HCT116 (cell line): ENCODE measurements at regions not wholly inside any gene's neighbourhood (a gene's known extent, or its start where the extent isn't known, plus 50 kb on each side); places are given as distances from the start of the nearest gene placed in this dataset.

Experiments
- ATAC-seq: fragments of 200-7000 bp; cut with Tn5 transposase; 2 replicates; pipeline ENCODE4 v1.9.1; 2020; ENCODE audit warnings: mild to moderate bottlenecking, moderate library complexity
- BruUV-seq: library from RNA; stranded (reverse); fragments of 400-500 nt; replicated peaks from 2 replicates; lab custom pipeline; 2021; lab: Mats Ljungman, UMichigan
- CTCF ChIA-PET: fragments of 300-600 bp; sonication (Branson Sonifier 250); formaldehyde crosslinking; loops from one replicate; lab custom pipeline; 2021; ENCODE audit warnings: antibody characterized with exemption; lab: Charles Lee
- POLR2A ChIA-PET: fragments of 300-600, 350-600 bp; sonication (Branson Sonifier 250); formaldehyde crosslinking; loops from one replicate; lab custom pipeline; 2021; ENCODE audit warnings: antibody characterized with exemption; lab: Charles Lee
- RAD21 ChIA-PET, 2 experiments: fragments of 300-600 bp; sonication (Branson Sonifier 250); formaldehyde crosslinking; loops; one replicate each; lab custom pipeline; 2023; ENCODE audit warnings: low total read pairs in 2 of 2; ENCODE audit not compliant: uncharacterized antibody in 2 of 2, unreplicated experiment in 2 of 2, low non-redundant PET in 1 of 2; lab: Charles Lee
- DNase-seq: peaks from one replicate; pipeline ENCODE4 v3.0.0-alpha.2; 2010; ENCODE audit warnings: low read depth, low spot score
- H2AFZ ChIP-seq: fragments of 200-600 bp; shearing (Covaris generic), sonication (generic); 2 replicates; pipeline ENCODE4 v1.6.1; 2017; ENCODE audit warnings: low read depth, mixed run types, mixed read lengths, antibody characterized with exemption, low read length; ENCODE audit not compliant: poor library complexity, severe bottlenecking
- H3K27ac ChIP-seq: 2 replicates; pipeline ENCODE4 v1.5.1; 2012; ENCODE audit warnings: low read depth, low read length
- H3K27me3 ChIP-seq: fragments of 200-600 bp; sonication (generic); 2 replicates; pipeline ENCODE4 v1.6.1; 2016; ENCODE audit warnings: mixed run types, low read length, mixed read lengths; ENCODE audit not compliant: insufficient read depth
- H3K36me3 ChIP-seq, 2 experiments: fragments of 200-500 bp in 1 of 2; fragments of 200-600 bp in 1 of 2; sonication (Bioruptor generic) in 1 of 2; sonication (generic) in 1 of 2; 2 replicates each; pipeline versions ENCODE4 v1.5.1 to v1.6.1; 2014 to 2016; ENCODE audit warnings: low read length in 2 of 2, inconsistent platforms in 1 of 2, mixed read lengths in 1 of 2, mixed run types in 1 of 2; ENCODE audit not compliant: insufficient read depth in 2 of 2, control insufficient read depth in 1 of 2
- H3K4me1 ChIP-seq, 2 experiments: fragments of 200-600 bp in 1 of 2; sonication (generic) in 1 of 2; 2 replicates each; pipeline versions ENCODE4 v1.5.1 to v1.6.1; 2012 to 2017; ENCODE audit warnings: low read length in 2 of 2, inconsistent platforms in 1 of 2, mild to moderate bottlenecking in 1 of 2, mixed read lengths in 1 of 2, mixed run types in 1 of 2, moderate library complexity in 1 of 2; ENCODE audit not compliant: insufficient read depth in 2 of 2, control insufficient read depth in 1 of 2
- H3K4me2 ChIP-seq: fragments of 200-600 bp; sonication (generic); 2 replicates; pipeline ENCODE4 v1.6.1; 2017; ENCODE audit warnings: mixed run types, low read length, mixed read lengths
- H3K4me3 ChIP-seq, 2 experiments: fragments of 200-600 bp in 1 of 2; sonication (generic) in 1 of 2; replicated peaks in 1 of 2; 2 replicates each; pipeline ENCODE4 v1.5.1; 2011 to 2016; ENCODE audit warnings: low read length in 2 of 2, control low read depth in 1 of 2, low read depth in 1 of 2, mild to moderate bottlenecking in 1 of 2, mixed read lengths in 1 of 2, mixed run types in 1 of 2
- H3K79me2 ChIP-seq: fragments of 200-600 bp; sonication (generic); 2 replicates; pipeline ENCODE4 v1.6.1; 2017; ENCODE audit warnings: mild to moderate bottlenecking, mixed run types, low read length, moderate library complexity, mixed read lengths; ENCODE audit not compliant: insufficient read depth
- H3K9ac ChIP-seq: fragments of 200-600 bp; sonication (generic); 2 replicates; pipeline ENCODE4 v1.6.1; 2016; ENCODE audit warnings: low read length, mixed read lengths
- H3K9me2 ChIP-seq: fragments of 200-600 bp; sonication (generic), shearing (Covaris generic); 2 replicates; pipeline ENCODE4 v1.6.1; 2017; ENCODE audit warnings: mixed run types, mild to moderate bottlenecking, moderate library complexity; ENCODE audit not compliant: insufficient read depth
- H3K9me3 ChIP-seq, 2 experiments: fragments of 200-500 bp in 1 of 2; fragments of 200-600 bp in 1 of 2; sonication (Bioruptor generic) in 1 of 2; sonication (generic) in 1 of 2; 2 replicates each; pipeline ENCODE4 v1.6.1; 2014 to 2017; ENCODE audit warnings: low read length in 2 of 2, mixed read lengths in 2 of 2, inconsistent platforms in 1 of 2, low read depth in 1 of 2, mild to moderate bottlenecking in 1 of 2, mixed run types in 1 of 2, moderate library complexity in 1 of 2; ENCODE audit not compliant: control insufficient read depth in 1 of 2, insufficient read depth in 1 of 2
- H4K20me1 ChIP-seq: fragments of 200-600 bp; sonication (generic), shearing (Covaris generic); 2 replicates; pipeline ENCODE4 v1.6.1; 2017; ENCODE audit warnings: mixed run types, mild to moderate bottlenecking, moderate library complexity; ENCODE audit not compliant: insufficient read depth
- ATF3 ChIP-seq: IDR thresholded peaks from 2 replicates; pipeline ENCODE4 v1.6.1; 2012
- CBX3 ChIP-seq: IDR thresholded peaks from 2 replicates; pipeline ENCODE4 v1.6.1; 2012; ENCODE audit warnings: low read depth
- EZH2 ChIP-seq: fragments of 200-600 bp; sonication (generic); IDR thresholded peaks from 2 replicates; pipeline ENCODE4 v1.6.1; 2017; ENCODE audit warnings: antibody characterized with exemption, mixed run types
- EZH2phosphoT487 ChIP-seq: fragments of 200-600 bp; IDR thresholded peaks from 2 replicates; pipeline ENCODE4 v1.6.1; 2018; ENCODE audit warnings: antibody characterized with exemption, borderline replicate concordance
- FOSL1 ChIP-seq: IDR thresholded peaks from 2 replicates; pipeline ENCODE4 v1.6.1; 2012; ENCODE audit warnings: low read depth
- MAX ChIP-seq: IDR thresholded peaks from 2 replicates; pipeline ENCODE4 v1.6.1; 2012
- POLR2A ChIP-seq: IDR thresholded peaks from 2 replicates; pipeline ENCODE4 v1.7.0; 2011; ENCODE audit warnings: borderline replicate concordance; ENCODE audit not compliant: insufficient read depth, insufficient read length; ENCODE audit errors: extremely low read depth
- RAD21 ChIP-seq: IDR thresholded peaks from 2 replicates; pipeline ENCODE4 v1.6.1; 2012; ENCODE audit warnings: low read depth, mild to moderate bottlenecking
- REST ChIP-seq: IDR thresholded peaks from 2 replicates; pipeline ENCODE4 v1.6.1; 2012; ENCODE audit warnings: low read depth
- SRF ChIP-seq: IDR thresholded peaks from 2 replicates; pipeline ENCODE4 v1.6.1; 2012; ENCODE audit warnings: low read depth
- YY1 ChIP-seq: IDR thresholded peaks from 2 replicates; pipeline ENCODE4 v1.6.1; 2011; ENCODE audit warnings: low read length, low read depth, moderate library complexity, mild to moderate bottlenecking; ENCODE audit not compliant: insufficient replicate concordance; ENCODE audit errors: extremely low read depth
- ZBTB33 ChIP-seq: IDR thresholded peaks from 2 replicates; pipeline ENCODE4 v1.6.1; 2011; ENCODE audit warnings: mild to moderate bottlenecking, low read length, moderate library complexity; ENCODE audit not compliant: insufficient replicate concordance; ENCODE audit errors: extremely low read depth
- ZFX ChIP-seq: fragments of 450-650 bp; IDR thresholded peaks from 2 replicates; pipeline ENCODE4 v1.6.1; 2017
- intact Hi-C: fragments of 100-400 bp; cut with micrococcal nuclease; formaldehyde crosslinking; loops from 2 replicates; pipeline ENCODE4 v1.10.0; 2022

- Histone ChIP-seq H3K36me3 (no peaks in the 10 kb centered on the region), H4K20me1 (no peaks in the 10 kb centered on the region), H3K27ac (no peak overlapping the region), H2AFZ (no peak overlapping the region), H3K4me2 (no peak overlapping the region), H3K9me3 (no peaks in the 10 kb centered on the region), H3K79me2 (no peaks in the 10 kb centered on the region), H3K27me3 (no peaks in the 10 kb centered on the region), H3K9me2 (no peaks in the 10 kb centered on the region), H3K9ac (no peak overlapping the region), H3K4me1 (no peaks in the 10 kb centered on the region), H3K4me3 (no peak overlapping the region)
- DNase-seq, result no peak
- intact Hi-C loops, result no loop called here
- no TSS peak for BruUV-seq
- TF ChIP-seq ATF3 (no peak), CBX3 (no peak), MAX (no peak), RAD21 (no peak), POLR2A (no peak), YY1 (no peak), FOSL1 (no peak), REST (no peak), EZH2phosphoT487 (no peak), ZFX (no peak), ZBTB33 (no peak), EZH2 (no peak), SRF (no peak)
- POLR2A ChIA-PET, result no interaction called here
- RAD21 ChIA-PET, result no interaction called here
- CTCF ChIA-PET, result no interaction called here
- no peak for ATAC-seq
These were observed 274.4 kb downstream of the IPMK start for GRCh38 chr10:57993302-57993701.
